ENCODE measurements at regions not wholly inside any gene's neighbourhood (a gene's known extent, or its start where the extent isn't known, plus 50 kb on each side); places are given as distances from the start of the nearest gene placed in this dataset.
A peak's percentile ranks its signal among the peaks of the same experiment; 100 is the strongest.
"Not testable (repeated sequence)": the region's sequence is repeated elsewhere in the genome, so short reads cannot be mapped to it uniquely, and the experiment has no call there.

DNA sequence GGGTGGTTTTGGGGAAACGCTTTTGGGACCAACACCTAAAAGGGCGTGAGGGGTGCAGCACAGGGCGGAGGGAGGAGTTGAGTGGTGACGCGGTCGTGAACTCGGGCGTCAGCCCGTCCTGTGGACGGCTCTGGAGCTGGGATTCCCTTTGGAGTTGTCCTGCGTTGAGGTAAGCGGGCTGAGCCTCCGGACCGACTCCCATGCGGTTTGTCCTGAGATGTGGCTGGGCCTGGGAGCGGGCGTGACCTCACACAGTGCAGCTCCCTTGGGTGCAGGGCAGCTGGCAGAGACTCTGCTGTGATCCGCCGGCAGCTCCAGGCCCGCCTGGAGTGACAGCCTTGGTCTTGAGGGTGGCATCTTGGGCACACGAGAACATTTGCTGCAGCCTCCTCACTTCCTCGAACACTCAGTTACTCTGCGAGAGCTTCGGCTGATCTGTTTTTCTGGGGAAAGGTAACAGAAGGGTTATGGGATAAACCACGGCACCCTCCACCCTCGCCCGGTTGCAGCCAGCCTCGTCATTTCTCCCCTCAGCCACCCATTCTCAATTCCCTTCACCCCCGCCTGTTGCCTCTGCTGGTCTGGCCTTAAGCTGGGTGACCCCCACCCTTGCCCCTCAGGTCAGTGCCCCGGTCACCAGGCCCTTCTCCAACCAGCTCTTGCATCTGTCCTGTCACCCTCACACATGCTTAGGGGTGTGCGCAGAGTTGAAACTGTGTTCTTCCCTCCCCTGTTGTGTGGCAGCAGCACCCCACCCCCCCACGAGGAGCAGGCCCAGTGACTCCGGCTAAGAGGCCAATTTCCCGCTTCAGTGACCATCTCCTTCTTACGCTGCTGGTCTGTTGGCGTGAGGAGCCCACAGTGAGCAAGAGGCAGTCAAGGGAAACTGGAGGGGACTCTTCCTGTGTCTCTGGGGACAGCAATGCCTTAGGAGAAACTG is 94.2 kb upstream of the COL5A1 start:
- no peak for DNase-seq

DNA sequence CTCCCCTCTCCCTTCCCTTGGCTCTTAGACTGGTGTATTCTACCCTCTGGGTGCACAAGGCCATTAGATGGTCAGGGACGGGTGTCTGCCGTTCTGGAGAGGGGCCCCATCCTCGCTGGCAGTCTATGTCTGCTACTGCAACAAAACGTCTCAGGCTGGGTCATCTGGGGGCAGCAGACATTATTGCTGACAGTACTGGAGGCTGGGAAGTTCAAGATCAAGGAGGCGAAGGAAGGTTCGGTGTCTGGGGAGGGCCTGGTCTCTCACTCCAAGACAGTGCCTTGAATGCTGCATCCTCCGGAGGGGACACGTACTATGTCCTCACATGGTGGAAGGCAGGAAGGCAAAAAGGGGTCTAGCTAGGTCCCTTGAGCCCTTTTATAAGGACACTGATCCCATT is 93.4 kb upstream of the COL5A1 start:
- DNase-seq: no peak

DNA sequence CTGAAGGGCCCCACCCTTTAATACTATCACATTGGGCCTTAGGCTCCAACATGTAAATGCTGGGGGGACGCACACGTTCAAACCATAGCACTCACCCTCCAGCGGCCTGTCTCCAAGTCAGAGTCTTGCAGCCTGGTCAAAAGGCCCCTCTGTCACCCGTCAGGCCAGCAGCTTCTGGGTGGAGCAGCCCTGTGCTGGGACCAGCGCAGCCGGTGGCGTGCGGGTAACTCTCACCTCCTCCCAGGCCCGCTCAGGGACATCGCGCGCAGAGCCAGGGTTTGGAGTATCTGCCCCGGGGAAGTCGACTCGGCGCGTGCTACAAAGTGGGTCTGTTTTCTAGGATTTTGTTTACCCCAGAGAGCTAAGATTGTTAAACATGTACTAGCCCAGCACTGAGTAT is 93.0 kb upstream of the COL5A1 start:
- no peak for DNase-seq

DNA sequence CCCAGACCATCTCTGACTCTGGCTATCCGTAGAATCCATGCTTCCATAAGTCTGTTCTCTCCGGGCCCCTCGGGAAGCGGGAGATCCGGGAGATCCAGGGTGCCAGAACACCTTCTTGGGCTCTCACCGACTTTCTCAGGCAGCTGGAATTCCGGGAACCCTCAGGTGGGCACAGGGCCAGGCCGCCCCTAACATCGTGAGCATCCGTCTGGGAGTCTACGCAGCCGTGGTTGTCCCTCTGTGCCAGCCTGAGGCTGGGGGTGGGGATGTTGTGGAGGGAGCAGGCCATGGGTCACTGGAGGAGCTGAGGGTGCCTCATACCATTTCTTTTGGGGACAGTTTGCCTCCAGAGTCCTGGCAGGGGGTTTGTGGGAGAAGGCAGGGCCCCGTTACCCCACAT is 92.3 kb upstream of the COL5A1 start:
- no peak for DNase-seq

DNA sequence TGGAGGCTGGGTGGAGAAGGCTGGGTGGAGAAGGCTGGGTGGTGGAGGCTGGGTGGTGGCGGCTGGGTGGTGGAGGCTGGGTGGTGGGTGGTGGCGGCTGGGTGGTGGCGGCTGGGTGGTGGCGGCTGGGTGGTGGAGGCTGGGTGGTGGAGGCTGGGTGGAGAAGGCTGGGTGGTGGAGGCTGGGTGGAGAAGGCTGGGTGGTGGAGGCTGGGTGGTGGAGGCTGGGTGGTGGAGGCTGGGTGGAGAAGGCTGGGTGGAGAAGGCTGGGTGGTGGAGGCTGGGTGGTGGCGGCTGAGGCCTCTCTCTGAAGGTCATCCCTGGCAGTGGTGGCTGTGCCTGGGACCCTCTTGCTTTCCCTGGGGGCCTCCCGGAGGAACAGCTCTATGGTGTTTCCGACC is 91.5 kb upstream of the COL5A1 start:
- not testable (repeated sequence) for DNase-seq

DNA sequence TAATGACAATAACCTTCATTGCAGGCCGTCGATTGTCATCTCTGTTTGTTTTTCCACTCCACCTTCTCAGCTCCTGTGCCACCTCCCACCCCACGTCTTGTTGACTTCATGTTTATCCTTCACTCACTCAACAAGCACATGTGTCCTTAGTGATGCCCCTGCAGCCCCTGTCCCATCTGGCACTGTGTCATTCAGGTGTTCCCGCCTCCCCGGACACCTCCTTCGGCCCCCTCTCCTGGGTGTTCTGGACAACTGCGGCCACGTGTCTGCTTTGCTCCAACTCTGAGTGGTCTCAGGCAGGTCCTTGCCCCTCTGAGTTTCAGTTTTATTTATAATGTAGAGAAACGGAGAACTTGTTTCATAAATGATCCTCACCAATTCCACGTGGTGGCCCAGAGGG is 91.0 kb upstream of the COL5A1 start:
- peak in 1 of 2 experiments; percentile 28 for DNase-seq

DNA sequence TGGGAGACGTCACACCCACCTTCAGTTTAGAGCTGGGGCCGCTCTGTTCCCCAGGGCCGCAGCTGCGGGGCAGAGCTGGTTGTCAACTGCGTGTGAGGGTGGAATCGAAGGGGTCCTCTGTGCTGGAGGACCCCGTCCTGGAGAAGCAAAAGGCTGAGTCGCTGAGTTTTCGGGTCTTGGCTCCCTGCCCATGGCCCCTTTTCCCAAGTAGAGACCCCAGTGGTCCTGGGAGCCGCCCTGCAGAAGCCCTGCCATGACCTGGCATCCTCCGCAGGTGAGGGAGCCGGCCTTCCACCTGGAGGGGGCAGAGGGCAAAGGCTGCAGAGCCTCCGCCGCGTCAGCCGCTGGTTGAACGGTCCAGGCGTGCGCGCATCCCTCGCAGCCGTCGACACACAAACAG is 90.4 kb upstream of the COL5A1 start:
- DNase-seq: no peak

DNA sequence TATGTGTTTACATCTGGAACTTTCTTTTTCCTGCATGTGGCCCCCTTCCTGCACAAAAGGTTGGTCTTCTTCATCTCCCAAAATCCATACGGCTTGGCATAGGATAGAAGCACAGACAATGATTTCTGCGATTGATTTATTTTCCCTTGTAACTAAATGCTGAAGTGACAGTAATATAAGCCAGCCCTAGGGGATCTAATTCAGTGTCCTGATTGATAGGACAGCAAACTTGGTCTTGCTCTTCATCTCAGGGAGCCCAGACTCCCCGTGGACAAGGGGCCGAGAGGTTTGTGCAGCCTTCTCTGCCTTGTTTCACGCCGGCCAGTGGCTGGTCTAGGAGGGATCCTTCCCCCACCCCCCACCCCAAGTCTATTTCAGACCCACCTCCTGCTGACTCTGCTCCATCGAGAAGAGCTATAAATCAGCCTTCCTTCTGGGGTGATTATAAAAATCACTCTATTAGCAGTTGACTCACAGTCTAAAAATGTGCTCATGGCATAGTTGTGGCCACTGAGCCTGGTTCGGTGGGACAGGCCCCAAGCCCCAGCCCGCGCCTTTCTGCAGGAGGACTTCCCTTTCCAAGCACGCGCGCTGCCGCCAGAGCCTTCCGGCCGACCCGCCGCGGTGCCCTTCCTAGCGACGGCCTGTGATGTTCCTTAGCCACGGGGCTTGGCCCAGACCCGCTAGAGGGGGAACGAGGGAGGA is 89.8 kb upstream of the COL5A1 start:
- DNase-seq: no peak

DNA sequence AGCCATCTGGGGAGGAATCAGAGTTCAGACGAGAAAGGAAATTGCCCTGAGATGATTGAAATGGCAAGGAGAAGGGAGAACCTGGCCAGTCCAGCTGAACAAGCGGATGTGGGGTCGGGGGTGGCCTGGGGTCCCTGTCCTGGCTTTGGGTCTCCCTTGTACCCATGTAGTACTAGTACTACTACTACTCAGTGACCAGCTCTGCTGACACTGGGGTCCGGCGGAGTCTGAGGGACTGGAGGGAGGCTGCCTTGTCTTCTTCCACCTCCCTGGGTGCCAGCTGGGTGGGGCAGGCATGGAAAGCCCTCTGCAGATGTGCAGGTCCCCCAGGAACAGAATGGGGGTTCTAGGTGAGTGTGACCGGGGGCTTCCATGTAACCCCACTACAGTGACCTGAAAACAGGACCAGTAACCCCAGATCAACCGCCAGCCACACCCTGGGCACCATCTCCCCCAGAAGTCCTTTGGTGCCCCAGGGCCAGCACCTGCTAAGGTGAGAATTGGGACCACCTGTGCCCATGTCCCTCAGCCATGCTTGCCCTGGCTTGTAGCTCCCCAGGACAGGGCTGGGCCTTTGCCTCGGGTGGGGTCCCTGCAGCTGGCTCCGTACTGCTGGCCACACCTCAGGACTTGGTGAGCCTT is 89.1 kb upstream of the COL5A1 start:
- DNase-seq: no peak

DNA sequence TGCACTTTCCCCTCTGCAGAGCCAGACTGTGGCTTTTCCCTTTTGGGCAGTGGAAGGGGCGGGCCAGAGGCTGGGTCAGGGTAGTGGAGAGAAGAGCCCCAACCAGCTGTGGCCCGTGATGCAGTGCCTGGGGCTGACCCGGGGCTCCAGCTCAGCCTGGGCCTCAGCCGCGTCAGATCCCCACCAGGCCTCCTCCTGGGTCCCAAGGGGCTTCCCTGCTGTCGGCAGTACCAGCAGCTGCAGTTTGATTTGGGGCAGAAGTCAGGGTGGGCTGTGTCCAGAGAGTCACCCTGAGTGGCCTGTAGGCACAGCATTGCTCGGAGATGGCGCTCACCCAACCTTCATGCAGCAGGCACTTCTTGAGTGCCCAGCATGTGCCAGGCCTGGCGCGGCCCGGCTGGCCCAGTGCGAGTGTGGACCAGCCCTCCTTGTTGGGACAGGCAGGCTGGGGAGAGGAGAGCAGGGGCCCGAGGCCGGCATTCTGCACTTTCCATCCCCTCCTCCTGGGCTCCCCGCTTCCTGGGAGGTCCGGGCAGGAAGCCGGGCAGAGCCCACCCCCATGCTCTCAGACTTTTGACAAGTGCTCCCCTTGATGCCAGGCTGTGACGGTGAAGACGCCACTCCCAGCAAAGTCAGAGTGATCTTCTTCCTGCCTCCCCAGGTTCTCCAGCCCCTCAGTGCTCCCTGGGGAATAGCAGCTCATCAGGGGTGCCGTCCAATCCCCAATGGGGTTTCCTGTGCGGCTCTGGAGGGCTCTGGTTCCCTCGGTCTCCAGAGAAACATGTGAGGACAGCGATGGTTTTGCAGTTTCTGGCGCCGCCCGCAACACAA is 88.3 kb upstream of the COL5A1 start:
- DNase-seq: no peak

DNA sequence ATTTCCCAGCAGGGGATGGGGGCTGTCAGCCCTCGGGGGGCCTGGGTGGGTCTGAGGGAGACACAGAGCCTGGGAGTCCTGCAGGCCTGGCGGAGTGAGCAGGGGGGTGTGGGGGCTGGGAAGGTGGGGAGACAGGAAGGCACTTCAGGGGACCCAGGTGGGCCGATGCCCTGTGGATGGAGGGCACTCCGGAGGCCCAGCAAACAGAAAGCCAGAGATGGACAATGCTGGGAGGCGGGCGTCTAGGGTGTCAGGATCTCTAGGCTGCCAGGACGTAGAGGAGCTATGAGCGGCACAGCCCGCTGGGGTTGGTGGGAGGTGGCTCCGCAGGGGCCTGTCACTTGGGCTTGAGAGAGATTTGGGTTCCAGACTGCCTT is 87.6 kb upstream of the COL5A1 start:
- DNase-seq: no peak

DNA sequence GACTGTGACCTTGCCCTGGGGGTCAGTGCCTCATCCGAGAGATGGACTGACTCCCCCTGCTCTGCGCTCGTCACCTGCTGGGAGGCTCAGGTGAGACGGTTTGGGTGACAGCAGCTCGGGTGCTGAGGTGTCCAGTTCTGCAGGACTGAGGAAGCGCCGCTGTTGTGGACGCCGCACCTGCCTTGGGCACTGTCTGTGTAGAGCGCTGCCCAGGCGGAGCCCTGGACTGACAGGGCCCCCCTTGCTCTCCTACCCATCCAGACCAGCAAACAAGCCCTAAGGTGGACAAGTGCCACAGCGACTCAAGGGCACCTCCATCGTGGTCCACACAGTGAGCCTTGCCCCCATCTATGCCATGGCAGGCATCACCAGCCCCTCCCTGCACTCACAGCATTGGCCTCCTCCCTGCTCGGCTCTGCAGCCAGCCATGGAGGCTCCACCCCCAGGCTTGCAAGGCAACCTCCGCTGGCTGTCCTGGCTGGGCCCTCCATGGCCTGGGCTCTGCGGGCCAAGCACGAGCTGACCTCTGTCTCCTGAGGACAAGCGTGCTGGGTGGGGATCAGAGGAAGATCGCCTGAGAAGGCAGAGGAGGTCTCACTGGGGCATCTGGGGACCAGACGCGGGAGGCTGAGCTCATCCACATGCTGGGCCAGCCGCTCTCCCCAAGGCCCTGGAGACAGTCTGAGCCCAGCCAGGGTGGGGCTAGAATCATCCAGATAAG is 87.1 kb upstream of the COL5A1 start:
- DNase-seq: no peak

DNA sequence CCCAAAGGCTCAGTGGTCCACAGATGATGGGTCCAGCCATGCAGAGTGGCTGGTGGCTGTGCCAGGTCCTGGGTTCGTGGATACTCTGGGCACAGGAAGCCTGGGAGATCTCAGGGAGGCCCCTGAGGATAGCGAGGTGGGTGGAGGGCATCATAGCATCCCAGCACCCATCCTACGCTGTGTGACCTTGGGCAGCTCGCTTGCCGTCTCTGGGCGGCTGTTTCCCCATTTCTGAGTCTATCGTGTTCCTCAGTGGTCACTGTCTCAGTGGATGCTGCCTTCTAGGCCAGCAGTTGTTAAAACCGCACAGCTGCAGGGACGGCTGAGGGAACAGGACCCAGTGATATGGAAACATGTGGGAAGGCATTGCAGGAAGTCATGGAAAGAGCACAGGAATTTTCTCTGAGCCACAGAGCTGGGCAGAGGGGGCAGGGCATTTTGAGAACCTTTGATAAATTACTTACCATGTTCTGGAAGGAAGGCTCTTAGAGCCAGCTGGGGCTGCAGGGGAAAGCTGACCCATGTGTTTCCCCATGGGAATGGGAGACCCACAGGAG is 86.4 kb upstream of the COL5A1 start:
- DNase-seq: no peak

DNA sequence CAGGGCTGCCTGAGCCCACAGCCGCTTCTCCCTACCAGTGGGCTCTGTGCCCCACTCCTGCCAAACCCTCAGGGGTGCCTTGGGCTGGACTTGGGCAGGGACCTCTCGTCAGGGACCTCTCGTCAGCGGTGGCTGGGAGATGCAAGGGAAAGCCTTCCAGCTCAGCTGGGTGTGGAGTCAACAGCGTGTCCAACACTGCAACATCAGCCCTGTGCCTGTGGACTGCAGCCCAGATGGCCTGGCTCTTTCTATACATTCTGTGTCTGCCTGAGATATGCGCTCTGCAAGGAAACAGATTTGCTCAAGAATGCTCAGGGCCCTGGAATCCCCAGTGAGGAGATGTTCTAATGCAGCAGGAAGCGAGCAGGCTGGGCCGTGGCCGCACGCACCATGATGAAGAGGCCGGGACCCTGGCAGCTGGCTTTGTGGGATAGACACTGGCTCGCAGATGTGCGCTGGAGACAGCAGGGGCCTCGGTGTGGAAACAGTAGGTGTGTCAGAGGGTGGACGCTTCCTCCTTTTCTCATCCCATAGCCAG is 85.0 kb upstream of the COL5A1 start:
- DNase-seq: no peak

DNA sequence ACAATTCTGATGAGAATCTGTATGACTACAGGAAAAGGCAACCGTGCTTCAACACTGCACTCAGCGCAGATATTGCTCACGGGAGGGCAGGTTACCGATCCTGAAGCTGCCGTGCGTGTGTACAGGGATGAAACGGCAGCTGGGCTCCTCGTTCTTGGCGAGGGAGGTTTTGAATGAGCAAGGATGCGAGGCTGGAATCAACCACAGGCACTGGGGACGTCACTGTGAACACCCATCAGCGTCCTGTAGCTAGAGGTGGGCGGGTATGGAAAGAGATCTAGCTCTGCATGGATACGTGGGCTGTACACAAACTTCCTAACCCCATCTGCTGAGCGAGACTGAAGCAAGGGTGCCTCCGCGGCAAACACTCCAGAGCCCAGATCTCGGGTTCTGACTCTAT is 84.3 kb upstream of the COL5A1 start:
- DNase-seq: no peak

DNA sequence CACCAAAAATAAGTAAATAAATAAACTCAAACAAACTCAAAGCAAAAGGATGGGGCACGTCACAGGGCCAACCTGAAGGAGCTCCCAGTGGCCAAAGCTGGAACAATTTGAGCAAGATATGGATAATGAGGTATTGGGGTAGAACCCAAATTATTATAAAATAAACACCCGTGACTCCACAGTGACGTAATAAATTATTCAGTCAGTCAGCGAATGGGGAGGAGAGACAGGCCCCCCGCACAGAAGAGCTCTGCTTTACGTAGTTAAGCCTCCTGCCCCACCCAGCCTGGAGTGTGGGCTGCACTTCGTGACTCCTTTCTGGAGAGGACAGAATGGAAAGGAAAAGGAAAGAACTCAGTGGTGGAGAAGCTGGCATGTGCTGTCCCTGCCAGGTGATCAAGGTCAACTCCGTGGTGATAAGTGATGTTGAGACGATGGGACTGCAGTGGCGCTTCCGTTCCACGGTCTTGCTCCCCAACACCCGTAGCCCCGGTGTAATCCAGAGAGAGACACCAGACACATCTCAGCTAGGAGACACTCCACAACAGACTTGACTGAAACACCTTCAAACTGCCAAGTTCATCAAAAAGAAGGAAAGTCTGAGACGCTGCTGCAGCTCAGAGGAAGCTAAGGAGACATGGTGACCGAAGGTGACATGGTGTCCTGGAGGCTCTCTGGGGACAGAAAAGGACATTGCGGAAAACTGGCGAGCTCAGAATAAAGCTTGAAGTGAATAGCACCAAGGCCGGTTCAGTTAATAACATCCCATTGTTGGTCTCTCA is 83.3 kb upstream of the COL5A1 start:
- no peak for DNase-seq

DNA sequence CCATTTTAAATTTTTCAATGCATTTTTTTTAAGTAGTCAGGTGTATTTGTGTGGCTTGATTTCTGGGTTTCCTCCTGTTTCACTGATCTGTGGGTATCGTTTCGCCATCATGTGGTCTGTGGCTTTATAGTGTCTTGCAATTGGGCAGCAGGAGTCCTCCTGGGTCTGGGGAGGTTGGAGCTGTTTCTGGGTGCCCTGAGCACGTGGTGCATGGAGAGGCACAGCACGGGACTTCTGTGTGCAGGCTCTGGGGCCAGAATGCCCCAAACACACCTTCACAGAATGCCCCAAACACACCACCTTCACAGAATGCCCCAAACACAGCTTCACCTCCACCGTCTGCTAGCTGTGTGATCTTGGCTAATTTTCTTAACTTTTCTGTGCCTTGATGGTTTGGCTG is 82.6 kb upstream of the COL5A1 start:
- no peak for DNase-seq

DNA sequence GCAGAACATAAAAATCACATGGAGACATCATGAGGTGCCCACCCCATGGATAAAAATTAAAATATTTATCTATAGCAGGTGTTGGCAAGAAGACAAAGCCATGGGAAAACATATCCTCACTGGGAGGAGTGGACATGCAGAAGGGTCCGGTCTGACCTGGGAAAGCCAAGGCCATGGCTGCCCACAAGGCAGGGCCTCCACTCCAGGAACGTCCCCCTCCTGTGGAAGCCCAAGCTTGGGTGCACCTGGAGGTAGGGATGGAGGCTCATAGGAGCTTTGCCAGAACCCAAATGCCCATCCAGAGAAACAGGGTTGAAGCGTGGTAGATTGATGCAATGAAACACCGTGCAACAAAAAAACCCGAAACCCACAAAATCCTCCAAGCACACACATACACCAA is 81.4 kb upstream of the COL5A1 start:
- no peak for DNase-seq

DNA sequence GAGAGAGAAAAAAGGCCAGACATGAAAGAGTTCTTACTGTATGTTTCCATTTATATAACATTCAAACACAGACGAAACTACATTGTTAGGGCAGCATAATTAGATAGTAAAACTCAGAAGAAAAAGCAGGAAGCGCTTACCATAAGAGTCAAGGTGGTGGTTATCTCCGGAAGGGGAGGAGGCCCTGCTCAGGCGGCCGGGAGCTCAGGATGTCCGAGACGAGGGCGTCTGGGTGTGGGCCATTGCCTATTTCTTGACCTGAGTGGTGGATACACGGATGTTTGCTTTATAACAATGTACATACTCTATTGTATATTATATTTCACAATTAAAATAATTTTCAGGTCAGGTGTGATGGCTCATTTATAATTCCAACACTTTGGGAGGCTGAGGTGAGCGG is 80.9 kb upstream of the COL5A1 start:
- no peak for DNase-seq

DNA sequence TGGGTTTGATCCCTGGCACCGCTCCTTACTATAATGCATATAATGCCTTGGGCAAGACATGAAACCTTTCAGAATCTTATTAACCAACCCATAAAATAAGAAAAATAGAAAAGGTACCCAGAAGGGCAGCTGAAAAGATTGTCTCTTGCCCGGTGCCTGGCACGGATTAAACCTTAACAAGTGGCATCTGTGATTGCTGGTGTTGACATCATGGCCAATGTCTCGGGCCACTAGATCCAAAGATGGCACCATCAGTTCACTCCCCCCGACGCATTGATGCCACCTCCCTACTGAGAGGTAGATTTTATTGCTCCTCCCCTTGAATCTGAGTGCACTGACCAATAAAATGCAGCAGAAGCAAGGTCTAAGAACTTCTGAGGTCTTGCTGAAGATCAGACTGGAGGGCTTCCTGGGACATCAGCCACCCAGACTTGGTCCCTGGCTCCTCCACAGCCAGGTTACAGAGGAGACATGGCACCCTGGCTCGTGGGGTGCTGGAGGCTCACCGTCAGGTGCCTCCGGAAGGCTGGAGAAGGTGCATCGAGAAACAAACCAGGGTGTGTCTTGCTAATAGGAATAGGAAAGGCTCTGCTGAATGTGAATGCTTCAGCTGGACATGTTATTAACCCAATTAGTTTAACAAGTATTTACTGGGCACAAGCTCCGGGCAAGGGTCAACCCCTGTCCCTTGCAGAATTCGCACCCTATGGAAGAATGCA is 80.0 kb upstream of the COL5A1 start:
- no peak for DNase-seq
